ENCODE measurements at regions not wholly inside any gene's neighbourhood (a gene's known extent, or its start where the extent isn't known, plus 50 kb on each side); places are given as distances from the start of the nearest gene placed in this dataset.

GRCh38 chr13:61135583-61135982 lies 280.1 kb downstream of the PCDH20 start:
- DNase-seq (ENCODE audit: low read depth, low spot score), result no peak
- TF ChIP-seq CTCF (optimal IDR thresholded peaks at IDR 0.05 in 1 of 3, IDR thresholded peaks at IDR 0.05 in 1 of 3, conservative IDR thresholded peaks at IDR 0.05 in 1 of 3; ENCODE audit: extremely low read depth in 1 of 3, insufficient read depth in 2 of 3, low read length in 3 of 3) (no peak), EZH2 (IDR thresholded peaks at IDR 0.05; ENCODE audit: low read length) (no peak)
- Histone ChIP-seq H3K9me1 (ENCODE audit: control insufficient read depth, extremely low read depth, insufficient read depth, low read length) (no peaks in the 10 kb centered on the region), H4K20me1 (ENCODE audit: control insufficient read depth, extremely low read depth, insufficient read depth, low read length) (no peaks in the 10 kb centered on the region), H3K36me3 (ENCODE audit: control insufficient read depth in 2 of 2, extremely low read depth in 1 of 2, insufficient read depth in 2 of 2, low read length in 2 of 2) (no peaks in the 10 kb centered on the region), H3K4me3 (ENCODE audit: control insufficient read depth in 2 of 3, extremely low read depth in 1 of 3, insufficient read depth in 2 of 3, low read depth in 1 of 3, low read length in 3 of 3) (no peak overlapping the region), H3K79me2 (ENCODE audit: control insufficient read depth, insufficient read depth, low read length) (no peaks in the 10 kb centered on the region), H3K4me2 (ENCODE audit: control insufficient read depth, extremely low read depth, insufficient read depth, low read depth, low read length) (no peak overlapping the region), H3K9ac (ENCODE audit: control insufficient read depth, extremely low read depth, insufficient read depth, low read length) (no peak overlapping the region), H3K9me3 (ENCODE audit: control insufficient read depth, low read depth, low read length) (no peaks in the 10 kb centered on the region), H3K27ac (ENCODE audit: control insufficient read depth, insufficient read depth, low read length) (no peak overlapping the region), H2AFZ (ENCODE audit: control insufficient read depth, low read length) (no peak overlapping the region), H3K27me3 (ENCODE audit: control insufficient read depth, extremely low read depth, insufficient read depth, low read length) (no peaks in the 10 kb centered on the region), H3K4me1 (ENCODE audit: control insufficient read depth, extremely low read depth, insufficient read depth, low read length) (no peaks in the 10 kb centered on the region)
- FAIRE-seq, result no peak
- dilution Hi-C loops (cut with MboI; ENCODE audit: extremely low pct_ligation_motif_present, low sequenced_read_pairs), result no loop called here

GRCh38 chr13:61128850-61129645 lies 286.6 kb downstream of the PCDH20 start:
- no peaks in the 10 kb centered on the region for H3K9me1 ChIP-seq (ENCODE audit: control insufficient read depth, extremely low read depth, insufficient read depth, low read length)
- no peaks in the 10 kb centered on the region for H3K36me3 ChIP-seq (ENCODE audit: control insufficient read depth in 2 of 2, extremely low read depth in 1 of 2, insufficient read depth in 2 of 2, low read length in 2 of 2)
- H3K4me1 ChIP-seq (ENCODE audit: control insufficient read depth, extremely low read depth, insufficient read depth, low read length), result no peaks in the 10 kb centered on the region
- H3K27me3 ChIP-seq (ENCODE audit: control insufficient read depth, extremely low read depth, insufficient read depth, low read length), result no peaks in the 10 kb centered on the region
- DNase-seq (ENCODE audit: low read depth, low spot score) (no peak), FAIRE-seq (no peak)
- no peaks in the 10 kb centered on the region for H4K20me1 ChIP-seq (ENCODE audit: control insufficient read depth, extremely low read depth, insufficient read depth, low read length)
- no peak overlapping the region for H3K27ac ChIP-seq (ENCODE audit: control insufficient read depth, insufficient read depth, low read length)
- H3K4me2 ChIP-seq (ENCODE audit: control insufficient read depth, extremely low read depth, insufficient read depth, low read depth, low read length), result no peak overlapping the region
- H3K9me3 ChIP-seq (ENCODE audit: control insufficient read depth, low read depth, low read length), result no peaks in the 10 kb centered on the region
- H3K4me3 ChIP-seq (ENCODE audit: control insufficient read depth in 2 of 3, extremely low read depth in 1 of 3, insufficient read depth in 2 of 3, low read depth in 1 of 3, low read length in 3 of 3), result no peak overlapping the region
- dilution Hi-C loops (cut with MboI; ENCODE audit: extremely low pct_ligation_motif_present, low sequenced_read_pairs), result no loop called here
- H3K79me2 ChIP-seq (ENCODE audit: control insufficient read depth, insufficient read depth, low read length), result no peaks in the 10 kb centered on the region
- no peak for TF ChIP-seq EZH2 (IDR thresholded peaks at IDR 0.05; ENCODE audit: low read length)
- no peak overlapping the region for H3K9ac ChIP-seq (ENCODE audit: control insufficient read depth, extremely low read depth, insufficient read depth, low read length)
- no peak overlapping the region for H2AFZ ChIP-seq (ENCODE audit: control insufficient read depth, low read length)
